H1 (cell line): ENCODE measurements at regions not wholly inside any gene's neighbourhood (a gene's known extent, or its start where the extent isn't known, plus 50 kb on each side); places are given as distances from the start of the nearest gene placed in this dataset.

Experiments used
- ASH2L ChIP-seq: fragments of 200-600, 300-600 bp; sonication (generic); IDR thresholded peaks from one replicate; pipeline ENCODE4 v1.7.1; 2017; ENCODE audit warnings: low read length
- BCL11A ChIP-seq, 2 experiments: IDR thresholded peaks; one replicate each; pipeline ENCODE4 v1.6.1; 2011; ENCODE audit warnings: low read depth in 2 of 2, low read length in 2 of 2, mild to moderate bottlenecking in 2 of 2
- CTCF ChIP-seq, 3 experiments: IDR thresholded peaks; 1 replicate in 2 of 3; 2 replicates in 1 of 3; pipeline versions ENCODE4 v1.5.1 to v1.6.1; 2011; ENCODE audit warnings: low read length in 3 of 3, mild to moderate bottlenecking in 3 of 3, inconsistent platforms in 2 of 3, low read depth in 1 of 3, moderate library complexity in 1 of 3; ENCODE audit not compliant: insufficient read depth in 1 of 3; ENCODE audit errors: control extremely low read depth in 1 of 3
- E2F6 ChIP-seq: IDR thresholded peaks from 2 replicates; pipeline ENCODE4 v1.6.1; 2012; ENCODE audit warnings: inconsistent platforms
- JUND ChIP-seq: IDR thresholded peaks from 2 replicates; pipeline ENCODE4 v1.6.1; 2011; ENCODE audit warnings: mild to moderate bottlenecking, improper control_type of control experiment, low read length
- SIRT6 ChIP-seq: IDR thresholded peaks from one replicate; pipeline ENCODE4 v1.7.1; 2012; ENCODE audit warnings: low read length, inconsistent platforms

- TF ChIP-seq CTCF (IDR thresholded peaks at IDR 0.05; ENCODE audit: control extremely low read depth in 1 of 3, insufficient read depth in 1 of 3, low read depth in 1 of 3, low read length in 3 of 3) = no peak
- no peak for TF ChIP-seq SIRT6
- TF ChIP-seq BCL11A (IDR thresholded peaks at IDR 0.05; ENCODE audit: low read depth in 2 of 2, low read length in 2 of 2) = no peak
- no peak for TF ChIP-seq ASH2L
- TF ChIP-seq JUND = no peak
- no peak for TF ChIP-seq E2F6
Measured at GRCh38 chr7:118621810-118622360, 397.4 kb downstream of the ANKRD7 start (continued).
